OCI-LY7 (cell line): ENCODE measurements at regions not wholly inside any gene's neighbourhood (a gene's known extent, or its start where the extent isn't known, plus 50 kb on each side); places are given as distances from the start of the nearest gene placed in this dataset.

Experiments used
- CTCF ChIP-seq: fragments of 200-600 bp; sonication (generic); conservative IDR thresholded peaks from 2 replicates; pipeline ENCODE4 v1.5.1; 2014; ENCODE audit warnings: mild to moderate bottlenecking, antibody characterized with exemption, low read length, moderate library complexity, mixed read lengths
- EZH2phosphoT487 ChIP-seq: fragments of 200-600 bp; sonication (generic); IDR thresholded peaks from 2 replicates; pipeline ENCODE4 v1.6.1; 2018; ENCODE audit warnings: low read depth, borderline replicate concordance, mild to moderate bottlenecking, mixed run types, antibody characterized with exemption, low read length, moderate library complexity, mixed read lengths

GRCh38 chr10:31709476-31709875 is 219.2 kb downstream of the ARHGAP12 start:
- TF ChIP-seq CTCF (no peak), EZH2phosphoT487 (no peak)
